A673 (cell line): ENCODE measurements at regions not wholly inside any gene's neighbourhood (a gene's known extent, or its start where the extent isn't known, plus 50 kb on each side); places are given as distances from the start of the nearest gene placed in this dataset.
"Not testable (repeated sequence)": the region's sequence is repeated elsewhere in the genome, so short reads cannot be mapped to it uniquely, and the experiment has no call there.

Source experiments
- CTCF ChIP-seq: fragments of 300-800, 200-600 bp; sonication (generic); conservative IDR thresholded peaks from 2 replicates; pipeline ENCODE4 v1.5.1; 2017; ENCODE audit warnings: low read depth, mild to moderate bottlenecking, antibody characterized with exemption, low read length, moderate library complexity, mixed read lengths
- EZH2 ChIP-seq: fragments of 200-600 bp; sonication (generic); IDR thresholded peaks from 2 replicates; pipeline ENCODE4 v1.6.1; 2017; ENCODE audit warnings: borderline replicate concordance, low read depth, mild to moderate bottlenecking, mixed read lengths, antibody characterized with exemption, low read length; ENCODE audit not compliant: poor library complexity, severe bottlenecking

GRCh38 chr13:18874875-18875789, 306.5 kb downstream of the TUBA3C start:
- TF ChIP-seq EZH2, CTCF: not testable (repeated sequence)
